ENCODE measurements at regions not wholly inside any gene's neighbourhood (a gene's known extent, or its start where the extent isn't known, plus 50 kb on each side); places are given as distances from the start of the nearest gene placed in this dataset.

DNA sequence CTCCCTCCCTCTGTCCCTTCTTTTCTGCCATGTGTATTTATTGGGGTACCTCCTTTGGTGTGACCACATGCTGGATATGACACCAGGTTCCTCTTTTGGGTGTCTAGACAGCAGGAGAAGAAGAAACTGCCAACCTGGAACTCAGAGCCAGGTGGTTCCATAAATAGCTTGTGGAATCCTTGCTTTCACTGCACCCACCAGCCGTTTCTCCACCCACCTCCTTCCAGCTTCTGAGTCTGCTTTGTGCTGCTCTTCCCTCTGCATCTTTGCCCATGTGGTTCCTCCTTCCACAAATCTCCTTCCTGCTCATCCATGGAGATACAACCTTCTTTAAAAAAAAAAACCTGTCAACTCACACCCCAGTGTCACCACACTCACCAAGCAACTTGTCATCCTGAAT, 80.2 kb upstream of the SKOR2 start:
- no peaks in the 10 kb centered on the region for H3K4me1 ChIP-seq (ENCODE audit: control insufficient read depth, insufficient read depth, low read length)
- H3K4me3 ChIP-seq (ENCODE audit: low read depth in 2 of 2, low read length in 2 of 2), result no peak overlapping the region
- ChIA-PET POLR2A (no interaction called here), CTCF (no interaction called here)
- intact Hi-C loops (cut with micrococcal nuclease; ENCODE audit: unreplicated experiment), result no loop called here
- no TSS peak for BruUV-seq (replicated peaks)
- ATAC-seq (no peak), DNase-seq (ENCODE audit: low read depth, low spot score) (no peak)
- H3K27ac ChIP-seq (ENCODE audit: low read length), result no peak overlapping the region
- in situ Hi-C loops (cut with HindIII; ENCODE audit: low pct_unique_long_range_greater_than_20kb, low sequenced_read_pairs), result no loop called here
- no peaks in the 10 kb centered on the region; the same call in 1 of the 2 replicates for H3K27me3 ChIP-seq (ENCODE audit: control insufficient read depth, insufficient read depth, low read length)
- H3K36me3 ChIP-seq (ENCODE audit: control insufficient read depth, insufficient read depth, low read length), result no peaks in the 10 kb centered on the region
- no peaks in the 10 kb centered on the region for H3K9me3 ChIP-seq (ENCODE audit: control insufficient read depth, insufficient read depth, low read depth, low read length)
- TF ChIP-seq, protein P1, sequence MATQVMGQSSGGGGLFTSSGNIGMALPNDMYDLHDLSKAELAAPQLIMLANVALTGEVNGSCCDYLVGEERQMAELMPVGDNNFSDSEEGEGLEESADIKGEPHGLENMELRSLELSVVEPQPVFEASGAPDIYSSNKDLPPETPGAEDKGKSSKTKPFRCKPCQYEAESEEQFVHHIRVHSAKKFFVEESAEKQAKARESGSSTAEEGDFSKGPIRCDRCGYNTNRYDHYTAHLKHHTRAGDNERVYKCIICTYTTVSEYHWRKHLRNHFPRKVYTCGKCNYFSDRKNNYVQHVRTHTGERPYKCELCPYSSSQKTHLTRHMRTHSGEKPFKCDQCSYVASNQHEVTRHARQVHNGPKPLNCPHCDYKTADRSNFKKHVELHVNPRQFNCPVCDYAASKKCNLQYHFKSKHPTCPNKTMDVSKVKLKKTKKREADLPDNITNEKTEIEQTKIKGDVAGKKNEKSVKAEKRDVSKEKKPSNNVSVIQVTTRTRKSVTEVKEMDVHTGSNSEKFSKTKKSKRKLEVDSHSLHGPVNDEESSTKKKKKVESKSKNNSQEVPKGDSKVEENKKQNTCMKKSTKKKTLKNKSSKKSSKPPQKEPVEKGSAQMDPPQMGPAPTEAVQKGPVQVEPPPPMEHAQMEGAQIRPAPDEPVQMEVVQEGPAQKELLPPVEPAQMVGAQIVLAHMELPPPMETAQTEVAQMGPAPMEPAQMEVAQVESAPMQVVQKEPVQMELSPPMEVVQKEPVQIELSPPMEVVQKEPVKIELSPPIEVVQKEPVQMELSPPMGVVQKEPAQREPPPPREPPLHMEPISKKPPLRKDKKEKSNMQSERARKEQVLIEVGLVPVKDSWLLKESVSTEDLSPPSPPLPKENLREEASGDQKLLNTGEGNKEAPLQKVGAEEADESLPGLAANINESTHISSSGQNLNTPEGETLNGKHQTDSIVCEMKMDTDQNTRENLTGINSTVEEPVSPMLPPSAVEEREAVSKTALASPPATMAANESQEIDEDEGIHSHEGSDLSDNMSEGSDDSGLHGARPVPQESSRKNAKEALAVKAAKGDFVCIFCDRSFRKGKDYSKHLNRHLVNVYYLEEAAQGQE (IDR thresholded peaks at IDR 0.05; ENCODE audit: insufficient read depth in 1 of 2, low read depth in 2 of 2, low read length in 1 of 2), result no peak
- no peak for TF ChIP-seq SIN3A (IDR thresholded peaks at IDR 0.05; ENCODE audit: borderline replicate concordance, insufficient read depth, low read depth, low read length)
- TF ChIP-seq POLR2AphosphoS5 (IDR thresholded peaks at IDR 0.05; ENCODE audit: low read depth, low read length), result no peak

DNA sequence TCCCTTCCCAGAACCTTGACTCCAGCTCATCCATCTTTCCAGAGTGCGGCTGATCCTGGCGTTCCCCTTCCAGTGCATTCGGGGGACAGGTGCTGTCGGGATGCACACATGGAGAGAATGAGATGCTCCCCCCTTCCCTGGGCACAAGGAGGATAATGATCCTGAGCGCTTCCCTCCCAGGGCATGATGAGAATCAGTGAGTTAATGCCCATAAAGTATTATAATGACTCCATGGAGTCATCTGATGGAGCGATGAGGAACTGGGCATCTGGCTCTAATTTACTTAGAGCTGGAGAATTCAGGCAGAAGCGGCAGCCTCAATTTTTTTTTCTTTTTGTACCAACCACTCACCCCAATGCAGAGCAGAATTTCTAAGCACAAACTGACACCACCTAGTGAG, 79.6 kb upstream of the SKOR2 start:
- Histone ChIP-seq H3K27ac (ENCODE audit: low read length) (no peak overlapping the region), H3K27me3 (ENCODE audit: control insufficient read depth, insufficient read depth, low read length) (no peaks in the 10 kb centered on the region; the same call in 1 of the 2 replicates), H3K4me1 (ENCODE audit: control insufficient read depth, insufficient read depth, low read length) (no peaks in the 10 kb centered on the region), H3K4me3 (ENCODE audit: low read depth in 2 of 2, low read length in 2 of 2) (no peak overlapping the region), H3K9me3 (ENCODE audit: control insufficient read depth, insufficient read depth, low read depth, low read length) (no peaks in the 10 kb centered on the region), H3K36me3 (ENCODE audit: control insufficient read depth, insufficient read depth, low read length) (no peaks in the 10 kb centered on the region)
- POLR2A ChIA-PET, result no interaction called here
- TF ChIP-seq, protein P2, sequence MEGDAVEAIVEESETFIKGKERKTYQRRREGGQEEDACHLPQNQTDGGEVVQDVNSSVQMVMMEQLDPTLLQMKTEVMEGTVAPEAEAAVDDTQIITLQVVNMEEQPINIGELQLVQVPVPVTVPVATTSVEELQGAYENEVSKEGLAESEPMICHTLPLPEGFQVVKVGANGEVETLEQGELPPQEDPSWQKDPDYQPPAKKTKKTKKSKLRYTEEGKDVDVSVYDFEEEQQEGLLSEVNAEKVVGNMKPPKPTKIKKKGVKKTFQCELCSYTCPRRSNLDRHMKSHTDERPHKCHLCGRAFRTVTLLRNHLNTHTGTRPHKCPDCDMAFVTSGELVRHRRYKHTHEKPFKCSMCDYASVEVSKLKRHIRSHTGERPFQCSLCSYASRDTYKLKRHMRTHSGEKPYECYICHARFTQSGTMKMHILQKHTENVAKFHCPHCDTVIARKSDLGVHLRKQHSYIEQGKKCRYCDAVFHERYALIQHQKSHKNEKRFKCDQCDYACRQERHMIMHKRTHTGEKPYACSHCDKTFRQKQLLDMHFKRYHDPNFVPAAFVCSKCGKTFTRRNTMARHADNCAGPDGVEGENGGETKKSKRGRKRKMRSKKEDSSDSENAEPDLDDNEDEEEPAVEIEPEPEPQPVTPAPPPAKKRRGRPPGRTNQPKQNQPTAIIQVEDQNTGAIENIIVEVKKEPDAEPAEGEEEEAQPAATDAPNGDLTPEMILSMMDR (IDR thresholded peaks at IDR 0.05), result no peak
- TF ChIP-seq TCF7L2 (IDR thresholded peaks at IDR 0.05; ENCODE audit: low read depth, low read length) (no peak), SIN3A (IDR thresholded peaks at IDR 0.05; ENCODE audit: borderline replicate concordance, insufficient read depth, low read depth, low read length) (no peak), POLR2AphosphoS5 (IDR thresholded peaks at IDR 0.05; ENCODE audit: low read depth, low read length) (no peak)
- TF ChIP-seq, protein P1 (IDR thresholded peaks at IDR 0.05; ENCODE audit: insufficient read depth in 1 of 2, low read depth in 2 of 2, low read length in 1 of 2), result no peak
- DNase-seq (ENCODE audit: low read depth, low spot score), result no peak
- no peak for ATAC-seq
- in situ Hi-C loops (cut with HindIII; ENCODE audit: low pct_unique_long_range_greater_than_20kb, low sequenced_read_pairs), result no loop called here
- intact Hi-C loops (cut with micrococcal nuclease; ENCODE audit: unreplicated experiment), result no loop called here
- BruUV-seq (replicated peaks), result no TSS peak
- CTCF ChIA-PET, result no interaction called here

All from Panc1 (cell line).